CD8-positive, alpha-beta memory T cell (primary cell): ENCODE measurements at regions not wholly inside any gene's neighbourhood (a gene's known extent, or its start where the extent isn't known, plus 50 kb on each side); places are given as distances from the start of the nearest gene placed in this dataset.

Experiments
- CTCF ChIA-PET: fragments of 350-600 bp; sonication (Branson Sonifier 250); formaldehyde crosslinking; loops from one replicate; lab custom pipeline; 2021; ENCODE audit warnings: antibody characterized with exemption; lab: Charles Lee
- POLR2A ChIA-PET: fragments of 350-600 bp; sonication (Branson Sonifier 250); formaldehyde crosslinking; loops from one replicate; lab custom pipeline; 2021; ENCODE audit warnings: antibody characterized with exemption; lab: Charles Lee
- DNase-seq, 5 donors: peaks; one replicate each; pipeline versions ENCODE4 v3.0.0 to v3.0.0-alpha.2; 2020 to 2022; ENCODE audit warnings: mixed read lengths in 1 of 5
- H3K27ac ChIP-seq: one replicate; pipeline ENCODE4 v1.7.0; 2013; ENCODE audit warnings: low read depth, mild to moderate bottlenecking, low read length, moderate library complexity
- H3K27me3 ChIP-seq: 2 replicates; pipeline ENCODE4 v1.7.0; 2013; ENCODE audit warnings: low read length, mild to moderate bottlenecking; ENCODE audit not compliant: insufficient read depth, poor library complexity, severe bottlenecking
- H3K36me3 ChIP-seq: 2 replicates; pipeline ENCODE4 v1.7.0; 2013; ENCODE audit warnings: mild to moderate bottlenecking, low read length, moderate library complexity; ENCODE audit not compliant: insufficient read depth
- H3K4me1 ChIP-seq: 2 replicates; pipeline ENCODE4 v1.7.0; 2013; ENCODE audit warnings: mild to moderate bottlenecking, low read length, moderate library complexity; ENCODE audit not compliant: insufficient read depth
- H3K4me3 ChIP-seq: 2 replicates; pipeline ENCODE4 v1.7.0; 2013; ENCODE audit warnings: mild to moderate bottlenecking, low read length
- H3K9me3 ChIP-seq: 2 replicates; pipeline ENCODE4 v1.7.0; 2013; ENCODE audit warnings: mild to moderate bottlenecking, low read length
- H3K27ac Mint-ChIP-seq, 8 donors: one replicate each; pipeline ENCODE4 v1.8.0; 2020 to 2021; ENCODE audit warnings: mixed read lengths in 8 of 8, mild to moderate bottlenecking in 6 of 8, inconsistent platforms in 3 of 8, moderate library complexity in 3 of 8
- H3K27me3 Mint-ChIP-seq, 2 donors: one replicate each; pipeline ENCODE4 v1.8.0; 2020 to 2021; ENCODE audit warnings: mixed read lengths in 2 of 2, mild to moderate bottlenecking in 1 of 2, moderate library complexity in 1 of 2
- H3K36me3 Mint-ChIP-seq, 3 donors: one replicate each; pipeline ENCODE4 v1.8.0; 2020 to 2021; ENCODE audit warnings: mixed read lengths in 3 of 3, inconsistent platforms in 1 of 3, mild to moderate bottlenecking in 1 of 3
- H3K4me1 Mint-ChIP-seq, 3 donors: one replicate each; pipeline ENCODE4 v1.8.0; 2020 to 2021; ENCODE audit warnings: mixed read lengths in 3 of 3, inconsistent platforms in 1 of 3, mild to moderate bottlenecking in 1 of 3
- H3K4me3 Mint-ChIP-seq, 7 donors: one replicate each; pipeline ENCODE4 v1.8.0; 2020 to 2021; ENCODE audit warnings: mixed read lengths in 7 of 7, mild to moderate bottlenecking in 6 of 7, moderate library complexity in 4 of 7, inconsistent platforms in 2 of 7
- H3K9me3 Mint-ChIP-seq, 5 donors: one replicate each; pipeline ENCODE4 v1.8.0; 2020 to 2022; ENCODE audit warnings: mixed read lengths in 5 of 5, mild to moderate bottlenecking in 3 of 5, moderate library complexity in 2 of 5, inconsistent platforms in 1 of 5

DNA sequence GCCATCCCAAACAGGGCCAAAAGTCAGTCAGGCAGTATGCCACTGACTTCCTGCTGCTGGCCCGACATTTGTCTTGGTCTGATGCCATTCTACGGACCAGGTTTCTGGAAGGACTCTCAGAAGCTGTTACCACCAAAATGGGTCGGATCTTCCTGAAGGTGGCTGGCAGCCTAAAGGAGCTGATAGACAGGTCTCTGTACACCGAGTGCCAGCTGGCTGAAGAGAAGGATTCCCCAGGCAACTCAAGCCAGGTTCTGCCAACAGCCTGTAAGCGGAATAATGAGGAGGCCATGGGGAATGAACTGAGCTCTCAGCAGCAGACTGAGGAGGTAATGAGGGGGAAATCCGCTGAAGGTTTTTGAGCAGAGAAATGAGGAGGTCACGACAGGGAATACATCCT is 95.7 kb downstream of the RTL9 start:
- no peaks in the 10 kb centered on the region for H3K4me1 Mint-ChIP-seq
- POLR2A ChIA-PET, result no interaction called here
- no peak for DNase-seq
- H3K9me3 ChIP-seq, result no peaks in the 10 kb centered on the region
- no peaks in the 10 kb centered on the region for H3K27me3 ChIP-seq
- no peaks in the 10 kb centered on the region for H3K4me1 ChIP-seq
- H3K4me3 Mint-ChIP-seq, result no peak overlapping the region
- H3K36me3 Mint-ChIP-seq, result no peaks in the 10 kb centered on the region
- H3K9me3 Mint-ChIP-seq, result no peaks in the 10 kb centered on the region
- H3K27ac ChIP-seq, result no peak overlapping the region
- H3K27ac Mint-ChIP-seq, result no peak overlapping the region
- CTCF ChIA-PET, result no interaction called here
- no peaks in the 10 kb centered on the region for H3K36me3 ChIP-seq
- H3K4me3 ChIP-seq, result no peak overlapping the region
- peaks cover 3 to 13% of the 10 kb centered on the region in 2 donors for H3K27me3 Mint-ChIP-seq

DNA sequence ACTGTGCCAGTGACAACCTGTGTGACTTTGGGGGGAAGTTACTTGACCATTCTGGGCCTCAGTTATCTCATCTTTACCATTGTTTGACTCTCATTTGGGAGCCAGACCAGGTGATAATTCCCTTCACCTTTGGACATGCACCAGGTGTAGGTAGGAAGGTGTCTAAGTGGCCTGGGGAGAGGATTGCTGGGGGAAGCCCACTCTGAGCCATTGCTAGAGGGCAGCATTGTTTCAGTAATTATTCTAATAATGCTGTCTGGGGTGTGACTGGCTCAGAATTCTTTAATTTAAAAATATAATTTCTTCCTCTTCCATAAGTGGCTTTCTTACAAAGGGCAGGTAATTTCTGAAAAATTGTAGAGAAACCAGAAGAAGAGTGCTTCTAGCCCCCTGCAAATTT is 104.3 kb downstream of the RTL9 start:
- POLR2A ChIA-PET, result no interaction called here
- Histone ChIP-seq H3K27ac (no peak overlapping the region), H3K4me1 (no peaks in the 10 kb centered on the region), H3K27me3 (no peaks in the 10 kb centered on the region), H3K36me3 (no peaks in the 10 kb centered on the region), H3K9me3 (no peaks in the 10 kb centered on the region), H3K4me3 (no peak overlapping the region)
- H3K9me3 Mint-ChIP-seq, result no peaks in the 10 kb centered on the region
- no peak overlapping the region for H3K4me3 Mint-ChIP-seq
- CTCF ChIA-PET, result no interaction called here
- H3K36me3 Mint-ChIP-seq, result no peaks in the 10 kb centered on the region
- no peak overlapping the region for H3K27ac Mint-ChIP-seq
- H3K4me1 Mint-ChIP-seq, result no peaks in the 10 kb centered on the region
- DNase-seq, result no peak
- H3K27me3 Mint-ChIP-seq, result peaks cover 4 to 10% of the 10 kb centered on the region in 2 donors

DNA sequence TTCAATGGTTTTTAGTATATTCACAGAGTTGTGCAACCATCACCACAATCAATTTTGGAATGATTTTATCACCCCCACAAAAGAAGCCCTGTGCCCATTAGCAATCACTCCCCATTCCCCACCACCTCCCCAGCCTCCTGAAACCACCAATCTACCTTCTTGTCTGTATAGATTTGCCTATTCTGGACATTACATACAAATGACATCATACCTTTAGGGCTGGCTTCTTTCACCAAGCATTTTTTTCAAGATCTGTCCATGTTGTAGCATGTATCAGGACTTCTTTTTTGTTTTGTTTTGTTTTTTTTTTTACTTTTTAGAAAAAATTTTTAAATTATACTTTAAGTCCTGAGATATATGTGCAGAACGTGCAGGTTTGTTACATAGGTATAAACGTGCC is 108.1 kb downstream of the RTL9 start:
- no peak overlapping the region for H3K27ac Mint-ChIP-seq
- Histone ChIP-seq H3K36me3 (no peaks in the 10 kb centered on the region), H3K4me1 (no peaks in the 10 kb centered on the region), H3K27me3 (no peaks in the 10 kb centered on the region), H3K27ac (no peak overlapping the region), H3K9me3 (no peaks in the 10 kb centered on the region), H3K4me3 (no peak overlapping the region)
- H3K9me3 Mint-ChIP-seq, result peaks cover 0 to under 1% (median 0%) of the 10 kb centered on the region in 5 donors
- no peaks in the 10 kb centered on the region for H3K4me1 Mint-ChIP-seq
- H3K36me3 Mint-ChIP-seq, result no peaks in the 10 kb centered on the region
- DNase-seq, result no peak
- ChIA-PET CTCF (no interaction called here), POLR2A (no interaction called here)
- peaks cover 8 to 13% of the 10 kb centered on the region in 2 donors for H3K27me3 Mint-ChIP-seq
- H3K4me3 Mint-ChIP-seq, result no peak overlapping the region

DNA sequence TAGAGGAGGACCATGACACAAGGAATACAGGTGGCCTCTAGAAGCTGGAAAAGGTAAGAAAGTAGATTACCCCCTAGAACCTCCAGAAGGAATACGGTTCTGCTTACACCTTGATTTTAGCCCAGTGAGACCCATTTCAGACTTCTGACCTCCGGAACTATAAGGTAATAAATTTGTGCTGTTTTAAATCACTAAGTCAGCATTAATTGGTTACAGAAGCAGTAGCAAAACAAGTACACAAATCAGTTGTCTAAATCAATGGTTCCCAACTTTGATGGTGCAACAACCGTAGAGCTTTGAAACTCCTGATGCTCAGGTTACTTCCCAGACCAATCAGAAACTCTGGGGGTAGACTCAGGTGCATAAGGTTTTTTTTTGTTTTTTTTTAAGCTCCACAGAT is 113.6 kb downstream of the RTL9 start:
- Histone ChIP-seq H3K4me3 (no peak overlapping the region), H3K36me3 (no peaks in the 10 kb centered on the region), H3K27me3 (no peaks in the 10 kb centered on the region), H3K4me1 (no peaks in the 10 kb centered on the region), H3K27ac (no peak overlapping the region), H3K9me3 (no peaks in the 10 kb centered on the region)
- no peak overlapping the region for H3K27ac Mint-ChIP-seq
- H3K4me3 Mint-ChIP-seq, result no peak overlapping the region
- H3K27me3 Mint-ChIP-seq, result peaks cover 9 to 13% of the 10 kb centered on the region in 2 donors
- H3K4me1 Mint-ChIP-seq, result no peaks in the 10 kb centered on the region
- POLR2A ChIA-PET, result no interaction called here
- no peak for DNase-seq
- no peaks in the 10 kb centered on the region for H3K36me3 Mint-ChIP-seq
- H3K9me3 Mint-ChIP-seq, result peaks cover 0 to 2% (median 0%) of the 10 kb centered on the region in 5 donors
- CTCF ChIA-PET, result no interaction called here

DNA sequence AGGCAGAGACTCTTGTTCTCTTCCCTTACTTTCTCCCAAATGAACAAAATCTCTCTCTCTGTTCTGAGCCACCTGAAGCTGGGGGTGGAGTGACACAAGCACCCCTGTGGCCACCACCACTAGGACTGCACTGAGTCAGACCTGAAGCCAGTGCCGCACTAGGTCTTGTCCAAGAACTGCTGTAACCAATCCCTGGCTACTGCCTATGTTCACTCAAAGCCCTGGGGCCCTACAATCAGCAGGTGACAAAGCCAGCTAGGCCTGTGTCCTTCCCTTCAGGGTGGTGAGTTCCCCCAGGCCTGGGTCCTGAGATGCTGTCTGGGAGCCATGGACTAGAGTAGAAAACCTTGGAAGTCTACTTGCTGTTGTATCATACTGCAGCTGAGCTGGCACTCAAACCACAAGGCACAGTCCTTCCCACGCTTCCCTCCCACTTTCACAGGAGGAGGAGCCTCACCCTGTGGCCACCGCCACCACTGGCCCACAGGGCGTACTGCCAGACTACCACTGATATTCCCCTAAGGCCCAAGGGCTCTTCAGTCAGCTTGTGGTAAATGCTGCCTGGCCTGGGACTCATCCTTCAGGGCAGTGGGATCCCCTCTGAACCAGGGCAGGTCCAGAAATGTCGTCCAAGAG is 119.1 kb downstream of the RTL9 start:
- no peak for DNase-seq
- no peaks in the 10 kb centered on the region for H3K36me3 ChIP-seq
- H3K9me3 Mint-ChIP-seq, result peaks cover 0 to 4% (median 0%) of the 10 kb centered on the region in 5 donors
- no peak overlapping the region for H3K4me3 Mint-ChIP-seq
- H3K4me3 ChIP-seq, result no peak overlapping the region
- H3K36me3 Mint-ChIP-seq, result no peaks in the 10 kb centered on the region
- peaks cover 8 to 9% of the 10 kb centered on the region in 2 donors for H3K27me3 Mint-ChIP-seq
- H3K27ac Mint-ChIP-seq, result no peak overlapping the region
- no peak overlapping the region for H3K27ac ChIP-seq
- CTCF ChIA-PET, result no interaction called here
- POLR2A ChIA-PET, result no interaction called here
- H3K4me1 ChIP-seq, result no peaks in the 10 kb centered on the region
- no peaks in the 10 kb centered on the region for H3K4me1 Mint-ChIP-seq
- H3K27me3 ChIP-seq, result no peaks in the 10 kb centered on the region
- H3K9me3 ChIP-seq, result no peaks in the 10 kb centered on the region

DNA sequence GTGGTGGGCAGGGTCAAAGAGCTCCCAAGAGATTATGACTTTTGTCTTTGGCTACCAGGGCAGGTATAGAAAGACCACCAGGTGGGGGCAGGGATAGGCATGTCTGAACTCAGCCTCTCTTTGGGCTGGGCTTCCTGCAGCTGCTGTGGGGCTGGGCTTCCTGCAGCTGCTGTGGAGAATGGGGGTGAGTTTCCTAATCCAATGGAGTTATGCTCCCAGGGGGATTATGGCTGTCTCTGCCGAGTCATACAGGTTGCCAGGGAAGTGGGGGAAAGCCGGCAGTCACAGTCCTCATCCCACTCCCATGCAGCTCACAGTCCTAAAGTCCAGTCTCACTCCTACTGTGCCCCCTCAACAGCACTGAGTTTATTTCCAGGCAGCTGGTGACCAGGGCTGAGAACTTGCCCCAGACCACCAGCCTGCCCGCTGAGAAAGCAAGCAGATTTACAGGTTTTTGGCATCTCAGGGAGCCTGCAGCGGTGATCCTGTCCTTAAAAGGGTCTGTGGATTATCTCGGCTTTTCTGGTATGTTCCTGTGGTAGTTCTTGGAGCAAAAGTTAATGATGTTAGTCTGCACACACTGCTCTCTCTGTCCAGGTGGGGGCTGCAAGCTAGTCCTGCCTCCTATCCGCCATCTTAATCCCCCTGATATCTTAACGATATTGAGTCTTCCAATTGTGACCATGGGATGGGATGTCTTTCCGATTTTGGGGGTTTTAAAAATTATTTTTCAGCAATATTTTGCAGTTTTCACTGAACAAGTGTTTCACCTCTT is 133.4 kb downstream of the RTL9 start:
- H3K27ac Mint-ChIP-seq, result no peak overlapping the region

DNA sequence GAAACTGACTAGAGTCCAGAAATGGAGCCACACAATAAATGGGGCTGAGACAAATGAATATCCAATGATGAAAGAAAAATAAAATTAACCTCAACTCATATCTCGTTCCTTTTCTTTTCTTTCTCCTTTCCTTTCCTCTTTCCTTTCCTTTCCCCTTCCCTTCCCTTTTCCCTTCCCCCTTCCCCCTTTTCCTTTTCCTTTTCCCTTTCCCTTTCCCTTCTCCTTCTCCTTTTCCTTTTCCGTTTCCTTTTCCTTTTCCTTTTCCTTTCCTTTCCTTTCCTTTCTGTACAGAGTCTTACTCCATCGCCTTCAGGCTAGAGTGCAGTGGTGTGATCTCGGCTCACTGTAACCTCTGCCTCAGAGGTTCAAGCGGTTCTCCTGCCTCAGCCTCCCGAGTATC is 146.3 kb downstream of the RTL9 start:
- POLR2A ChIA-PET, result no interaction called here
- no peak for DNase-seq
- CTCF ChIA-PET, result no interaction called here
- H3K4me3 Mint-ChIP-seq, result no peak overlapping the region
- no peaks in the 10 kb centered on the region for H3K9me3 ChIP-seq
- peaks cover 0 to 3% of the 10 kb centered on the region in 2 donors for H3K27me3 Mint-ChIP-seq
- H3K36me3 ChIP-seq, result no peaks in the 10 kb centered on the region
- H3K4me1 ChIP-seq, result no peaks in the 10 kb centered on the region
- no peak overlapping the region for H3K27ac ChIP-seq
- no peaks in the 10 kb centered on the region for H3K9me3 Mint-ChIP-seq
- no peaks in the 10 kb centered on the region for H3K27me3 ChIP-seq
- no peak overlapping the region for H3K27ac Mint-ChIP-seq
- no peak overlapping the region for H3K4me3 ChIP-seq
- H3K4me1 Mint-ChIP-seq, result no peaks in the 10 kb centered on the region
- H3K36me3 Mint-ChIP-seq, result no peaks in the 10 kb centered on the region

More for the DNA sequence above, 133.4 kb downstream of the RTL9 start:
- H3K4me3 Mint-ChIP-seq, result no peak overlapping the region
- Histone ChIP-seq H3K27me3 (no peaks in the 10 kb centered on the region), H3K4me1 (no peaks in the 10 kb centered on the region), H3K9me3 (no peaks in the 10 kb centered on the region), H3K27ac (no peak overlapping the region), H3K4me3 (no peak overlapping the region), H3K36me3 (no peaks in the 10 kb centered on the region)
- H3K27me3 Mint-ChIP-seq, result peaks cover 10 to 15% of the 10 kb centered on the region in 2 donors
- CTCF ChIA-PET, result no interaction called here
- DNase-seq, result no peak
- POLR2A ChIA-PET, result no interaction called here
- peaks cover 0 to 2% (median 0%) of the 10 kb centered on the region in 5 donors for H3K9me3 Mint-ChIP-seq
- H3K36me3 Mint-ChIP-seq, result no peaks in the 10 kb centered on the region
- H3K4me1 Mint-ChIP-seq, result no peaks in the 10 kb centered on the region

DNA sequence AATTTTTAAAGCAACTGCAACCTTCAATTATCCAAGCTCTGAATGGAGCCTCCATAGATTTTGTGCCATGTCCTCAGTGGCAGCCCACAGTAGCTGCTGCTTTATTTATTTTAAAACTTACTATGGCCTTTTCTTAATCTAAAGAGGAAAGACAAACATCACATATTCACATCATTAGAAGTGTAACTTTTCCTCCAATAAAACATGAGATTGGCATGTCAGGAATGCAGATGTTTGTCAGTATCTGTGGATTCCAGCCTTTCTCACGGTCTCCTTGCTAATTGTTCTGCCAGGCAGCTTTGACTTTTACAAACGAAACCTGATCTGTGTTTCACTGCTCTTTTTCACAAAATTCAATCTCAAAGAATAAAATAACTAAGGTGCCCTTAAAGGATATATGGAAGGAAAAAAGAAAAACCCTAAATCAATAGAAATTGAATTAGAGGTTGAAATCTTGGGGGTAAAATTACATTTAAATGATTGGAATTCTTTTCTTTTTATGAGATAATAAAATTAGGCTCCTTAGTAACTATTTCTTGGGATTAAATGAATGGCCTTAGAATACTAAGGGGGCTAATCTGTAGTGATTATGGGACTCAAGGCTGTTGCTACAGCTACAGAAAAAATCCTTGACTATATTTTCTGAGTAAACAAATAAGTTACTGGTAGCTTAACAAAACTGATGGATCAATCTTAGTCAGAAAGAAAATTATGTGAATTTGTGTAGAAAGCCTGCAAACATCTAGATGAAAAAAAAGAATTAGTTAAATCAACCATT is 151.3 kb downstream of the RTL9 start:
- Mint-ChIP-seq H3K27me3 (peaks cover 0 to 5% of the 10 kb centered on the region in 2 donors), H3K27ac (no peak overlapping the region), H3K9me3 (no peaks in the 10 kb centered on the region), H3K4me1 (no peaks in the 10 kb centered on the region), H3K4me3 (no peak overlapping the region), H3K36me3 (no peaks in the 10 kb centered on the region)
- Histone ChIP-seq H3K4me1 (no peaks in the 10 kb centered on the region), H3K27me3 (no peaks in the 10 kb centered on the region), H3K36me3 (no peaks in the 10 kb centered on the region), H3K4me3 (no peak overlapping the region), H3K9me3 (no peaks in the 10 kb centered on the region), H3K27ac (no peak overlapping the region)
- CTCF ChIA-PET, result no interaction called here
- no peak for DNase-seq
- POLR2A ChIA-PET, result no interaction called here
